Stimulated activated CD4-positive, alpha-beta T cell treated with anti-CD3 and anti-CD28 coated beads, Interleukin-15, amount 100 ng/mL, for 24 hours (primary cell): ENCODE measurements at regions not wholly inside any gene's neighbourhood (a gene's known extent, or its start where the extent isn't known, plus 50 kb on each side); places are given as distances from the start of the nearest gene placed in this dataset.
"Not testable (repeated sequence)": the region's sequence is repeated elsewhere in the genome, so short reads cannot be mapped to it uniquely, and the experiment has no call there.

Experiments
- DNase-seq: peaks from one replicate; pipeline ENCODE4 v3.0.0-alpha.2; 2020

DNA sequence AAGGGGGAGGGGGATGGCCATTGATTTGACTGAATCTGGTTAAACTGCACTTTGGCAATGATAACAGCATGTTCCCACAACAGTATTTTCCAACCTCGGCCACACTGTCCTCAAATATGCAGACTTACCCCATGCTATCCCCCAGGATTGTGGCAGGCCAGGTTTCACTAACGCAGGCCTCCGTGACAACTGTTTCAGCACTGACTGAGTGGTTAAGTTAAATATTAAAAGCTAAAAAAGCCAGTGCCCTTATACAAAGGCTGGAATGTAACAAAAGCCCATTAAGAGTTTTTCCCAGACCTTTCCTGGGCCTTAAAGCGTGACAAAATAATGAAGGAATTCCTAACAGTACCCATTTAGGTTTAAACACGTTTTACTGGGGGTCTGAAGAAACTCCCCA is 202.9 kb downstream of the USP25 start:
- no peak for DNase-seq

GRCh38 chr21:15935530-15935929 is 205.7 kb downstream of the USP25 start:
- DNase-seq = no peak

GRCh38 chr21:15943009-15943666 is 213.4 kb downstream of the USP25 start:
- no peak for DNase-seq

- DNase-seq = no peak
Observed at GRCh38 chr21:15947677-15948076, 217.9 kb downstream of the USP25 start.

DNA sequence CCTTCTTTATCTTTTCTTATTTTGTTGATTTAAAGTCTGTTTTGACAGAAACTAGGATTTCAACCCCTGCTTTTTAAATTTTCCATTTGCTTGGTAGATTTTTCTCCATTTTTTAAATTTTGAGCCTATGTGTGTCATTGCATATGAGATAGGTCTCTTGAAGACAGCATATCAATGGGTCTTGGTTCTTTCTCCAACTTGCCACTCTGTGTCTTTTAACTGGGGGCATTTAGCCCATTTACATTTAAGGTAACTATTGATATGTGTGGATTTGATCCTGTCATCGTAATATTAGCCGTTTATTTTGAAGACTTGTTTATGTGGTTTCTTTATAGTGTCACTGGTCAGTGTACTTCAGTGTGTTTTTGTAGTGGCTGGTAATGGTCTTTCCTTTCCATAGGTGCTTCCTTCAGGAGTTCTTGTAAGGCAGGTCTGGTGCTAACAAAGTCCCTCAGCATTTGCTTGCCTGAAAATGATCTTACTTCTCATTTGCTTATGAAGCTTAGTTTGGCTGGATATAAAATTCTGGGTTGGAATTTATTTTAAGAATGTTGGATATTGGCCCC is 223.9 kb downstream of the USP25 start:
- no peak for DNase-seq

- DNase-seq = no peak
Observed at GRCh38 chr21:15964236-15964855, 234.6 kb downstream of the USP25 start.

GRCh38 chr21:15966231-15966630 is 236.4 kb downstream of the USP25 start:
- no peak for DNase-seq

GRCh38 chr21:15966651-15967050 is 236.9 kb downstream of the USP25 start:
- no peak for DNase-seq

- DNase-seq = no peak
Observed at GRCh38 chr21:15967661-15968060, 237.9 kb downstream of the USP25 start.

DNA sequence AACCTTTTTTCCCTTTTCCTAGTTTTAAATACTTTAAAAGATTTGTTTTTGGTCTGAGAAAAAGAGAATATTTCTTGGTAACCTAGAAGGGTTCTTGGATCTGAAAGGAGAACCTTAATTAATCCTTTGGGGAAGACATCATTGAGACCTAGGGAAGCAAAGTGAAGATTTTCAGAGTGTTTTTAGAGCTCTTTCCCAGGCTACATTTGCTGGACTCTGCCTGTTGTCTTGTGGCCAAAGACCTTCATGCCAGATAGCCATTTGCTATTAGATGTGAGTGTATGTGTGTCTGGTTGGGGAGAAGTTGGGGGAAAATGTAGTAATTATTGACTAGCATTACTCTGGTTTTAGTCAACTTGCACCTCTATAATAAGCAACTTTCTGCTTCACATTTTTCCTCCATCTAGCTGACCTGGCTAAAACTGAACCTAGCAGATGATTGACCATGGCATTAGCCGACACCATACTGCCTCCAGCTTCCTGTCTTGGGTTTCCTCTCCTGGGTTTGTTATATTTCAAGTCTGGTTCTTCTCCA is 239.1 kb downstream of the USP25 start:
- no peak for DNase-seq

DNA sequence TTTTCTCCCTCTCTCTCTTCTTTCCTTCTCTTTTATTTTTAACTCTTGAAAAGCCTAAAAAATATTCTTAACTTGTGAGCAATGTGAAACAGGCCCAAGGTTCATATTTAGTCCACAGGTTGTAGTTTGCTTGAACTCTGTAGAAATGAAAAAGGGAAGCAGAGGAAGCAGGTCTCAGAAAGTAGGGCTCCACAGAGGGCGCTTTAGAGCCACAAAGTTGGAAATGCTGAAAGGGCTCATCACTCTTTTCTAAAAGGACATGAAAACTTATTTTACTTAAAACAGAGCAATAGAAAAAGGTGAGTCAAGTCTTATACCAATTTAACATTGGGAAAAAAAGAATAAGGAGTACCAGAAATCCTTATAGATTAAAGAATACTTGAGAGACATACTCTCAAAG is 247.0 kb downstream of the USP25 start:
- DNase-seq = no peak

DNA sequence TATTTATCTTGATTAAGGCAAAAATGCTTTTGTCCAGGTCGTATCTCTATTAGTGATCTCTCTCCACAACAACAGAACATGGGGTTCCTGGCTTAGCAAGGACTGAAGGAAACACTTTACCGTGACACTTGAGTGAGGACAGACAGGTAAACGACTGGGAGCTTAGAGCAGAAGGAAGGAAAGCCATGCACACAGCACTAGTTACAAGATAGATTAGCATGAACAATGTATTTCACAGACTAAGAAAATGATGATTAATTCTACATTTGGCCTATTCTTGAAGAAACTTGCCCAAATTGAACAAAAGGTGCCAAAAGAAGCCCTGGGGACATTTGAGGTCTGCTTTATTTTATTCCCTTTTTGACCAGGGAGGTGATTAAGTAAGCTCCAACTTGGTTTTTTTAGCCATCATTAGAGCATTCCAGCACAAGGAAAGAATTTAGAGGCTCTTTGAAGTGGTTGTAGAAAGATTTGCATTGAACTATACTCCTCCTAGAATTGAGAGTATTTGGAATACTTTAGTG is 248.5 kb downstream of the USP25 start:
- no peak for DNase-seq

DNA sequence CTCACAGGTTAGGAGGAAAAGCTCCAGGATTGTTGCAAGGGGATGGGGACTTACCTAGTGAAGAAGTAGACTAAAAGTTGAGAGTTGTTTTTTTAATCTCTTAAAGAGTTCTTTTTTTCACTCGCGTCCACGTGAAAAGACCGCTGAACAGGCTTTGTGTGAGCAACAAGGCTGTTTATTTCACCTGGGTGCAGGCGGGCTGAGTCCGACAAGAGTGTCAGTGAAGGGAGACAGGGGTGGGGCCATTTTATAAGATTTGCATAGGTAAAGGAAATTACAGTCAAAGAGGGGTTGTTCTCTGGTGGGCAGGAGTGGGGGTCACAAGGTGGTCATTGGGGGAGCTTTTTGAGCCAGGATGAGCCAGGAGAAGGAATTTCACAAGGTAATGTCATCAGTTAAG is 249.7 kb downstream of the USP25 start:
- DNase-seq = not testable (repeated sequence)

DNA sequence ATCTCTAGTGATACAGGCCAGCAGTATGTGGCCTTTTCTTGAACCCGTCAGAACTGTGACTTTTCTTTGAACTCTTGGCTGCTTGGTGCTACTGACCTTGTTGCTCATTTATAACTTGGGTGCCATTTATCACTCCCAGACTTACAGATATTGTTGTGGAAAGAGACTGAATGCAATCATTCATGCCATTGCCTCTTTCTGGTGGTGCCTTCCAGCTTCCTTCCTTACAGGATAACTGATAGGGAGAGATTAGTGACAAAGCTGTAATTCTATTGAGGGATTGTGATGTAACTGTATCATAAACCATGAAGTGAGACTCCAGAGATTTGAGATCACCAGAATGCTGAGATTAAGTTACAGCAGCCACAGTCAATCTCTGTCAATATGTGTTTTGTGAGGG is 256.5 kb downstream of the USP25 start:
- no peak for DNase-seq

DNA sequence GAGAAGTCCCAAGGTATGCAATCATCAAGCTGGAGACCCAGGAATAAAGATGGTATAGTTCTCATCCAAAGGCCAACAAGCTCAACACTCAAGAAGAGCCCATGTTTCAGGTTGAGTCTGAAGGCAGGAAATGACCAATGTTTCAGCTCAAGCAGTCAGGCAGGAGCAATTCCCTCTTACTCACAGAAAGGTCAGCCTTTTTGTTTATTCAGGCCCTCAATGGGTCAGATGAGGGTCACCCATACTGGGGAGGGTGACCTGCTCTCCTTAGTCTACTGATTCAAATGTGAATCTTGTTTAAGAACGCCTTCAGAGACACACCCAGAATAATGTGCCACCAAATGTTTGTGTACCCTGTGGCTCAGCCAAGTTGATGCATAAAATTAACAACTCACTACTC is 262.4 kb downstream of the USP25 start:
- DNase-seq = no peak

DNA sequence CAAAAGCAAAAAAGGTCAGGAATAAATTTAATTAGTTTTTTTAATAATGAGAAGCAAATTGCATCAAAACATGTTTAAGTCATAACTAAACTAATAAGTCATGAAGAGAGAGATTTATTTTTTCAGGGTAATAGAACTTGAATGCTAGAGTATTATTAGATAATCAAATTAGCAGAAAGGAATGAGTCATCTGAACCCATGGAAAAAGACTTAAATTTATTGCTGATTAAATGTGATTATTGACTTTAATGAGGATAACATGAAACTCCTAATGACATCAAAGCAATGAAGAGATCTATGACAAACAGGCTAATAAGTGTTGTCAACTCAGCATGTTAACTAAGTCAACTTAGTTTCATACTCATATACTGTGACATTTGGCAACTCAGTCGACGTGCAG is 264.2 kb downstream of the USP25 start:
- no peak for DNase-seq

- no peak for DNase-seq
Observed at GRCh38 chr21:15999741-16000140, 270.0 kb downstream of the USP25 start.

DNA sequence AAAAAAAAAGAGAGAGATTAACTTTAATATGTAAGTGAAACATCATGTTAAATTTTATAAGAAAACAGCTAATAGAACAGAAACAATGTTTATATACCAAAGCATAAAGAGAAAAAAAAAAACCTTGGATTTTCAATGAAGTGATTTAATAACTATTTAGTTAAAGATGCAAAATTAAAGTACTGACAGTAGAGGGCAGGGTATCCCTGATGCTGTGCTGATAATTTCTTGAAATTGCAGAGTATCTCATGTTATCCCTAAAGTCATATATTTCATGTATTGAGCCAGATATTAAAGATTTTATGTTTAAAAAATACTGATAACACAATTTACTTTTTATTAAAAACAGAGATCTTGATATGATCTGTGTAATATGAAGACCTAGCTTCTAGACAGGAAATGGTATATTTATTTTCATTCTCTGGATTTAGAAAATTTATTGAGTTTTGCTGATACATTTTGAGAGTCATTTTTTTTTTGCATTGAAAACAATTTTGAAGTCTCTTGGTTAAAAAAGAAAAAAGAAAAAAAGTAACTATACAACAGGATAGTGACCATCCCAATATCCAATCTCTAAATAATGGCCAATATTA is 273.2 kb downstream of the USP25 start:
- no peak for DNase-seq

DNA sequence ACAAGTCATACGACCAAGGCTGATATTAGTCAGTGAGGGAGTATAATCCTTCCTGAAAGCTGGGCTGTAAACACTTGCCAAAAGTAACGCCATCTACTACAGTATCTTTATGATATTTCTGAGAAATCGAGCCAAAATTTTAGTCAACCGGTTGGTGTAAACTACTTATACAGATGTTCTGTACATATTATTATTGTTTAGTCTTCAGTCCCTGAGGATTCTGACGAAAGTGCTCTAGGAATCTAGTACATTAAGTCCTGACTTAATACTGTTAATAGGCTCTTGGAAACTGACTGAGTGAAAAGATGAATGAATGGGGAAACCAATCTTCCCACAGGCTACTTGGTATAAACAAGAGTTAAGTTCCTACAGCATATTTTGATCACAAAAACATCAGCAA is 274.3 kb downstream of the USP25 start:
- DNase-seq = no peak

- no peak for DNase-seq
Observed at GRCh38 chr21:16004523-16004922, 274.7 kb downstream of the USP25 start.

- DNase-seq = no peak
Observed at GRCh38 chr21:16005996-16006395, 276.2 kb downstream of the USP25 start.

- no peak for DNase-seq
Observed at GRCh38 chr21:16007943-16008342, 278.2 kb downstream of the USP25 start.

GRCh38 chr21:16011719-16012118 is 281.9 kb downstream of the USP25 start:
- DNase-seq = no peak

GRCh38 chr21:16013570-16013969 is 283.8 kb downstream of the USP25 start:
- DNase-seq = no peak
